ENCODE measurements at regions not wholly inside any gene's neighbourhood (a gene's known extent, or its start where the extent isn't known, plus 50 kb on each side); places are given as distances from the start of the nearest gene placed in this dataset.

- H3K36me3 Mint-ChIP-seq (ENCODE audit: low read depth), result no peaks in the 10 kb centered on the region
- no peak overlapping the region for H3K27ac Mint-ChIP-seq
- peaks cover 13% of the 10 kb centered on the region for H3K9me3 Mint-ChIP-seq
- no peak for ATAC-seq (replicated peaks)
- H3K4me3 Mint-ChIP-seq, result no peak overlapping the region
- H3K27me3 Mint-ChIP-seq, result no peaks in the 10 kb centered on the region
- no peaks in the 10 kb centered on the region for H3K4me1 Mint-ChIP-seq
Measured at GRCh38 chr5:27412384-27412783, 374.0 kb upstream of the CDH9 start.

GRCh38 chr5:27406020-27406419 lies 367.6 kb upstream of the CDH9 start:
- Mint-ChIP-seq H3K27me3 (no peaks in the 10 kb centered on the region), H3K36me3 (ENCODE audit: low read depth) (no peaks in the 10 kb centered on the region), H3K9me3 (no peaks in the 10 kb centered on the region), H3K4me3 (no peak overlapping the region), H3K4me1 (no peaks in the 10 kb centered on the region), H3K27ac (no peak overlapping the region)
- ATAC-seq (replicated peaks), result no peak

GRCh38 chr5:27403243-27403882 lies 365.0 kb upstream of the CDH9 start:
- H3K36me3 Mint-ChIP-seq (ENCODE audit: low read depth), result no peaks in the 10 kb centered on the region

GRCh38 chr5:27402828-27403227 lies 364.4 kb upstream of the CDH9 start:
- H3K4me3 Mint-ChIP-seq, result no peak overlapping the region
- no peaks in the 10 kb centered on the region for H3K36me3 Mint-ChIP-seq (ENCODE audit: low read depth)
- ATAC-seq (replicated peaks), result no peak
- no peaks in the 10 kb centered on the region for H3K9me3 Mint-ChIP-seq
- no peaks in the 10 kb centered on the region for H3K4me1 Mint-ChIP-seq
- H3K27ac Mint-ChIP-seq, result no peak overlapping the region
- no peaks in the 10 kb centered on the region for H3K27me3 Mint-ChIP-seq

More at GRCh38 chr5:27403243-27403882, 365.0 kb upstream of the CDH9 start:
- no peaks in the 10 kb centered on the region for H3K27me3 Mint-ChIP-seq
- ATAC-seq (replicated peaks), result no peak
- H3K4me1 Mint-ChIP-seq, result no peaks in the 10 kb centered on the region
- no peak overlapping the region for H3K27ac Mint-ChIP-seq
- no peaks in the 10 kb centered on the region for H3K9me3 Mint-ChIP-seq
- no peak overlapping the region for H3K4me3 Mint-ChIP-seq

GRCh38 chr5:27396998-27397397 lies 358.6 kb upstream of the CDH9 start:
- Mint-ChIP-seq H3K27me3 (no peaks in the 10 kb centered on the region), H3K36me3 (ENCODE audit: low read depth) (no peaks in the 10 kb centered on the region)

GRCh38 chr5:27392716-27393115 lies 354.3 kb upstream of the CDH9 start:
- no peaks in the 10 kb centered on the region for H3K36me3 Mint-ChIP-seq (ENCODE audit: low read depth)
- no peak overlapping the region for H3K4me3 Mint-ChIP-seq
- H3K4me1 Mint-ChIP-seq, result no peaks in the 10 kb centered on the region
- peaks cover 4% of the 10 kb centered on the region for H3K9me3 Mint-ChIP-seq
- H3K27me3 Mint-ChIP-seq, result no peaks in the 10 kb centered on the region
- ATAC-seq (replicated peaks), result no peak
- no peak overlapping the region for H3K27ac Mint-ChIP-seq

More at GRCh38 chr5:27396998-27397397, 358.6 kb upstream of the CDH9 start:
- Mint-ChIP-seq H3K27ac (no peak overlapping the region), H3K4me1 (no peaks in the 10 kb centered on the region), H3K4me3 (no peak overlapping the region), H3K9me3 (peaks cover 4% of the 10 kb centered on the region)
- ATAC-seq (replicated peaks), result no peak

DNA sequence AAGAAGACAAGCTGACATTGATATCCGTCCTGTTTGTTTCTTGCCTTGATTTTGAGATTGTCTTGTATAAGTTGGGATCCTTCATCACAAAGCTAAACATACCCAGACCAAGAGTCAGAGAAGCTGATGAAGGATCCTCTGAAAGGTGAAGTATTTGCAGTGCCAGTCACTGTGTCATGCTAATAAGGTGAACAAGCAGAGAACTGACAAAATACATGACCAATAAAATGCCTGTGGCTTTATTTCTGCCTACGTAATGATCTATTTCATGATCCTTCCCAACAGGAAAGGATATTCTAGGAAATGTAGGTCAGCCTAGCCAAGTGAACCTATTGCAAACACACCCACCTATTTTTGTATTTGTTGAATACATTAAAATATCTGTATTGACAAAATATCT lies 351.3 kb upstream of the CDH9 start:
- no peaks in the 10 kb centered on the region for H3K36me3 Mint-ChIP-seq (ENCODE audit: low read depth)

DNA sequence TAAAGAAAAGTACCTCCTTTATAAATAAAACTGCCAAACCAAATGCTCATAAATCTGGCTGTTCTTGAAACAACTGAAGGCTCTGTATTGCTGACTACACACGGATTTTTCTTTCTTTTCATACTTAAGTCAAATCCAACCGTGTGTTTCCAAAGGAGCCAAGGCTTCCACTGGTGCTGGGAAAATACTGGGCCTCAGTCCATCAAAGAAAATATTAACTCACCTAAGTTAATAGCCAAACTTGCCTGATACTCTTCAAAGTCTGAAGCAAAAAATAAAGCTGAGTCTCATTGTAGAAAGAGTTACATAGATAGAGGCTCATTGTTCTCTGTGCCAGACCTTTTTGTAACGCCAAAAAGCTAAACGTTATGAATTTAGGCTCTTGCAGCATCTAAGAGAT lies 350.4 kb upstream of the CDH9 start:
- Mint-ChIP-seq H3K4me3 (no peak overlapping the region), H3K4me1 (no peaks in the 10 kb centered on the region), H3K36me3 (ENCODE audit: low read depth) (no peaks in the 10 kb centered on the region), H3K27me3 (no peaks in the 10 kb centered on the region), H3K27ac (no peak overlapping the region), H3K9me3 (peaks cover 4% of the 10 kb centered on the region)
- ATAC-seq (replicated peaks), result no peak

More for the DNA sequence above, 351.3 kb upstream of the CDH9 start:
- ATAC-seq (replicated peaks), result no peak
- Mint-ChIP-seq H3K4me1 (no peaks in the 10 kb centered on the region), H3K27ac (no peak overlapping the region), H3K4me3 (no peak overlapping the region), H3K9me3 (peaks cover 4% of the 10 kb centered on the region), H3K27me3 (no peaks in the 10 kb centered on the region)

DNA sequence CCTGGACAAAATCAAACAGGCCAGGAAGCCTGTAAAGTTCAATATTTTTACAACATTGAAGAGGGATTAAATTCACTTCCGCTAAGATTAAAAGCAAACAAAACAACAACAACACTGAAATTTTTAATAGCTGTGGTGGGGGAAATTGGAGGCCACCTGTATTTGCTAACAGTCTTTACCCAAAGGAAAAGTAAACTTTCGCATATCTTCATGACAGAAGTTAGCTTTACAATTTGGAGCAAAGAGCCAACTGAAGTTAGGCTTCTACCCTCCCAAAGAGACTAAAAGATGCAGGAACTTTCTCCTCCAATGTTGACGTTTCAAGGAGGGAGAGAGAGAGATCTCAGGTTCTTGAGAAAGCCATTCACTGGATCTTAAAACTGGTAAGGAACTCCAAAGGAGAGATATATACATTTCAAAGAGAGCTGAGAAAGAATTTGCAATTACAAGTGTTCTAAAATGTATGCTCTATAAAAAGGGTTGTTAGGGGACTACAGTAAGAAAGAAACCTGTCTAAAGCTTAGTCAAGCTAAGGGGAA lies 349.2 kb upstream of the CDH9 start:
- ATAC-seq (replicated peaks), result no peak
- Mint-ChIP-seq H3K27ac (no peak overlapping the region), H3K9me3 (peaks cover 4% of the 10 kb centered on the region), H3K27me3 (no peaks in the 10 kb centered on the region), H3K36me3 (ENCODE audit: low read depth) (no peaks in the 10 kb centered on the region), H3K4me3 (no peak overlapping the region), H3K4me1 (no peaks in the 10 kb centered on the region)

DNA sequence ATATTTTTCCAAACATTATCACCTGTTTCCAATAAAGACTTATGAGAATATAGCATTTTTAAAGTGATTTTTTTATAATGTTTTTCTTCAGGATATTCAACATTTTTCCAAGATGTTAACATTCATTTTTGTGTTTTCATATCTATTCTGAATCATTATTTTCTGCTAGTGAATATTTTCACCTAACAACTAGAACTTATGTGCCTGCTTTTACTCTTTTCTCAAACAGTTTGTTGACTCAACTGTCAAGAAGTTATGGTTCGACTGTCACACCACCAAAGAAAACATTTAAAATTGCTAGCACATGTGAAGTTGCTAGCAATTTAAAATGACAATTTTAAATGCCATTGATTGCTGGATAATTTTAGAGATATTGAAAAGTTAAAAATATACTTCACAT lies 343.3 kb upstream of the CDH9 start:
- Mint-ChIP-seq H3K9me3 (peaks cover 10% of the 10 kb centered on the region), H3K4me1 (no peaks in the 10 kb centered on the region), H3K4me3 (no peak overlapping the region), H3K27me3 (no peaks in the 10 kb centered on the region), H3K36me3 (ENCODE audit: low read depth) (no peaks in the 10 kb centered on the region), H3K27ac (no peak overlapping the region)
- ATAC-seq (replicated peaks), result no peak

- no peak overlapping the region for H3K4me3 Mint-ChIP-seq
Measured at GRCh38 chr5:27377626-27378025, 339.2 kb upstream of the CDH9 start.

GRCh38 chr5:27353970-27354369 lies 315.6 kb upstream of the CDH9 start:
- Mint-ChIP-seq H3K9me3 (peaks cover 4% of the 10 kb centered on the region), H3K27ac (no peak overlapping the region), H3K27me3 (no peaks in the 10 kb centered on the region), H3K4me3 (no peak overlapping the region), H3K4me1 (no peaks in the 10 kb centered on the region), H3K36me3 (ENCODE audit: low read depth) (no peaks in the 10 kb centered on the region)
- ATAC-seq (replicated peaks), result no peak

More at GRCh38 chr5:27377626-27378025, 339.2 kb upstream of the CDH9 start:
- no peak for ATAC-seq (replicated peaks)
- Mint-ChIP-seq H3K27ac (no peak overlapping the region), H3K4me1 (no peaks in the 10 kb centered on the region), H3K36me3 (ENCODE audit: low read depth) (no peaks in the 10 kb centered on the region), H3K27me3 (no peaks in the 10 kb centered on the region), H3K9me3 (peaks cover 17% of the 10 kb centered on the region)

DNA sequence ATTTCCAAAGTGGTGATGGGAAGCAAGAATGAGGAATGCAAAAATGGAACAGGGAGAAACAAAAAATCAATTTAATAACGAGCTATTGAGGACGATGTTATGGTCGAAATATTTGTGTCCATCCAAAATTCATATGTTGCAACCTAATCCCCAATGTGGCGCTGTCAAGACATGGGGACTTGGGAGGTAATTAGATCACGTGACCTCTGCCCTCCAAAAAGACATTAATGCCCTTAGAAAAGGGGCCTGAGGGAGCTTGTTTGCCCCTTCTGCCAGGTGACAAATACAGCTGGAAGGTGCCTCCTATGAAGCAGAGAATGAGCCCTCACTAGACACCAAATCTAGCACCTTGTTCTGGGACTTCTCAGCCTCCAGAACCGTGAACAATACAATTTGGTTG lies 315.2 kb upstream of the CDH9 start:
- peaks cover 5% of the 10 kb centered on the region for H3K9me3 Mint-ChIP-seq
- H3K27me3 Mint-ChIP-seq, result no peaks in the 10 kb centered on the region
- no peak for ATAC-seq (replicated peaks)
- no peaks in the 10 kb centered on the region for H3K4me1 Mint-ChIP-seq
- H3K36me3 Mint-ChIP-seq (ENCODE audit: low read depth), result no peaks in the 10 kb centered on the region
- H3K4me3 Mint-ChIP-seq, result no peak overlapping the region
- no peak overlapping the region for H3K27ac Mint-ChIP-seq

DNA sequence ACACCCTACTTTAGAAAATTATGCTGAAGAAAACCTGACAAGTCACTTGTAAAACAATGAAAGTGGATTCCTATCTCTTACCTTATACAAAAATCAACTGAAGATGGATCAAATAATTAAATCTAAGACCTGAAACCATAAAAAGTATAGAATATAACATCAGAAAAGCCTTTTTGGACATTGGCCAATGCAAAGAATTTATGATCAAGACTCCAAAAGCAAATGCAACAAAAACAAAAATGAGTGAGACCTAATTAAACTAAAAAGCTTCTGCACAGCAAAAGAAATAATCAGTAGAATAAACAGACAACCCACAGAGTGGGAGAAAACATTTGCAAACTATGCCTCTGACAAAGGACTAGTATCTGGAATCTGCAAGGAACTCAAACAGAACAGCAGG lies 303.0 kb upstream of the CDH9 start:
- no peaks in the 10 kb centered on the region for H3K27me3 Mint-ChIP-seq
- no peak for ATAC-seq (replicated peaks)
- H3K4me3 Mint-ChIP-seq, result no peak overlapping the region
- H3K4me1 Mint-ChIP-seq, result no peaks in the 10 kb centered on the region
- no peaks in the 10 kb centered on the region for H3K36me3 Mint-ChIP-seq (ENCODE audit: low read depth)
- H3K9me3 Mint-ChIP-seq, result peaks cover 10% of the 10 kb centered on the region
- H3K27ac Mint-ChIP-seq, result no peak overlapping the region

DNA sequence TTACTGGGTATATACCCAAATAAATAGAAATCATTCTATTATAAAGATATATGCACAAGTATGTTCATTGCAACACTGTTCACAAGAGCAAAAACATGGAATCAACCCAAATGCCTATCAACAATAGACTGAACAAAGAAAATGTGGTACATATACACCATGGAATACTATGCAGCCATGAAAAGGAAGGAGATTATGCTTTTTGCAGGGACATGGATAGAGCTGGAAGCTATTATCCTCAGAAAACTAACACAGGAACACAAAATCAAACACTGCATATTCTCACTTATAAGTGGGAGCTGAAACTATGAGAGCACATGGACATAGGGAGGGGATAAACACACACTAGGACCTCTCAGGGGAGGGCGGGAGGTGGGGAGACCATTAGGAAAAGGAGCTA lies 298.4 kb upstream of the CDH9 start:
- ATAC-seq (replicated peaks), result no peak
- Mint-ChIP-seq H3K9me3 (peaks cover 6% of the 10 kb centered on the region), H3K27ac (no peak overlapping the region), H3K36me3 (ENCODE audit: low read depth) (no peaks in the 10 kb centered on the region), H3K4me3 (no peak overlapping the region), H3K27me3 (no peaks in the 10 kb centered on the region), H3K4me1 (no peaks in the 10 kb centered on the region)

- H3K9me3 Mint-ChIP-seq, result peaks cover 9% of the 10 kb centered on the region
- no peaks in the 10 kb centered on the region for H3K36me3 Mint-ChIP-seq (ENCODE audit: low read depth)
- no peaks in the 10 kb centered on the region for H3K27me3 Mint-ChIP-seq
- no peak overlapping the region for H3K4me3 Mint-ChIP-seq
- no peaks in the 10 kb centered on the region for H3K4me1 Mint-ChIP-seq
- no peak overlapping the region for H3K27ac Mint-ChIP-seq
- ATAC-seq (replicated peaks), result no peak
Measured at GRCh38 chr5:27328480-27328879, 290.1 kb upstream of the CDH9 start.
